ENCODE measurements at regions not wholly inside any gene's neighbourhood (a gene's known extent, or its start where the extent isn't known, plus 50 kb on each side); places are given as distances from the start of the nearest gene placed in this dataset.

- Mint-ChIP-seq H3K27ac (no peak overlapping the region), H3K4me1 (ENCODE audit: low read depth) (no peaks in the 10 kb centered on the region), H3K36me3 (ENCODE audit: low read depth) (no peaks in the 10 kb centered on the region), H3K27me3 (no peaks in the 10 kb centered on the region), H3K9me3 (peaks cover 6% of the 10 kb centered on the region), H3K4me3 (no peak overlapping the region)
- POLR2A ChIA-PET = interaction anchor here (0.7 kb wide), 1 partner anchor 11 kb away, joined by 3 read pairs; no protein-coding TSS in a partner anchor
- Histone ChIP-seq H3K4me1 (ENCODE audit: insufficient read depth, low read length) (no peaks in the 10 kb centered on the region), H3K36me3 (ENCODE audit: insufficient read depth, low read length) (no peaks in the 10 kb centered on the region), H3K27ac (ENCODE audit: low read depth in 1 of 2, low read length in 2 of 2) (no peak overlapping the region), H3K9me3 (ENCODE audit: control insufficient read depth in 1 of 2, insufficient read depth in 1 of 2, low read length in 2 of 2) (peaks cover 0 to 3% of the 10 kb centered on the region in 2 experiments), H3K4me3 (ENCODE audit: low read length) (no peak overlapping the region), H3K27me3 (ENCODE audit: control insufficient read depth in 1 of 2, insufficient read depth in 2 of 2, low read length in 2 of 2) (no peaks in the 10 kb centered on the region)
- no peak for TF ChIP-seq CTCF (IDR thresholded peaks at IDR 0.05)
- intact Hi-C loops (cut with DNase I, micrococcal nuclease) = no loop called here
- CTCF ChIA-PET = no interaction called here
- ATAC-seq (ENCODE audit: poor library complexity) = no peak
- DNase-seq = no peak
Observed at GRCh38 chr2:209368406-209368805, 55.4 kb upstream of the MAP2 start.

GRCh38 chr2:209368914-209369313, 54.9 kb upstream of the MAP2 start:
- TF ChIP-seq CTCF (IDR thresholded peaks at IDR 0.05) = no peak
- H3K27me3 ChIP-seq (ENCODE audit: control insufficient read depth in 1 of 2, insufficient read depth in 2 of 2, low read length in 2 of 2) = no peaks in the 10 kb centered on the region
- no peak overlapping the region for H3K4me3 Mint-ChIP-seq
- no peaks in the 10 kb centered on the region for H3K27me3 Mint-ChIP-seq
- H3K9me3 ChIP-seq (ENCODE audit: control insufficient read depth in 1 of 2, insufficient read depth in 1 of 2, low read length in 2 of 2) = peaks cover 0 to 3% of the 10 kb centered on the region in 2 experiments
- peaks cover 6% of the 10 kb centered on the region for H3K9me3 Mint-ChIP-seq
- intact Hi-C loops (cut with DNase I, micrococcal nuclease) = no loop called here
- no peak overlapping the region for H3K4me3 ChIP-seq (ENCODE audit: low read length)
- no peaks in the 10 kb centered on the region for H3K4me1 ChIP-seq (ENCODE audit: insufficient read depth, low read length)
- H3K27ac Mint-ChIP-seq = no peak overlapping the region
- ChIA-PET POLR2A (interaction anchor here (0.7 kb wide), 1 partner anchor 11 kb away, joined by 3 read pairs; no protein-coding TSS in a partner anchor), CTCF (no interaction called here)
- DNase-seq = no peak
- no peak overlapping the region for H3K27ac ChIP-seq (ENCODE audit: low read depth in 1 of 2, low read length in 2 of 2)
- no peaks in the 10 kb centered on the region for H3K36me3 ChIP-seq (ENCODE audit: insufficient read depth, low read length)
- no peaks in the 10 kb centered on the region for H3K4me1 Mint-ChIP-seq (ENCODE audit: low read depth)
- H3K36me3 Mint-ChIP-seq (ENCODE audit: low read depth) = no peaks in the 10 kb centered on the region
- ATAC-seq (ENCODE audit: poor library complexity) = no peak

GRCh38 chr2:209369656-209370055, 54.2 kb upstream of the MAP2 start:
- Histone ChIP-seq H3K4me1 (ENCODE audit: insufficient read depth, low read length) (no peaks in the 10 kb centered on the region), H3K27me3 (ENCODE audit: control insufficient read depth in 1 of 2, insufficient read depth in 2 of 2, low read length in 2 of 2) (no peaks in the 10 kb centered on the region), H3K4me3 (ENCODE audit: low read length) (no peak overlapping the region), H3K9me3 (ENCODE audit: control insufficient read depth in 1 of 2, insufficient read depth in 1 of 2, low read length in 2 of 2) (peaks cover 0 to 3% of the 10 kb centered on the region in 2 experiments), H3K36me3 (ENCODE audit: insufficient read depth, low read length) (no peaks in the 10 kb centered on the region), H3K27ac (ENCODE audit: low read depth in 1 of 2, low read length in 2 of 2) (no peak overlapping the region)
- no peak for ATAC-seq (ENCODE audit: poor library complexity)
- POLR2A ChIA-PET = no interaction called here
- H3K9me3 Mint-ChIP-seq = peaks cover 6% of the 10 kb centered on the region
- H3K36me3 Mint-ChIP-seq (ENCODE audit: low read depth) = no peaks in the 10 kb centered on the region
- intact Hi-C loops (cut with DNase I, micrococcal nuclease) = no loop called here
- H3K27me3 Mint-ChIP-seq = no peaks in the 10 kb centered on the region
- no peak for TF ChIP-seq CTCF (IDR thresholded peaks at IDR 0.05)
- no peaks in the 10 kb centered on the region for H3K4me1 Mint-ChIP-seq (ENCODE audit: low read depth)
- DNase-seq = no peak
- H3K4me3 Mint-ChIP-seq = no peak overlapping the region
- H3K27ac Mint-ChIP-seq = no peak overlapping the region
- CTCF ChIA-PET = no interaction called here

All from CD4-positive, alpha-beta T cell (primary cell).